GM06990 (cell line): ENCODE measurements at regions not wholly inside any gene's neighbourhood (a gene's known extent, or its start where the extent isn't known, plus 50 kb on each side); places are given as distances from the start of the nearest gene placed in this dataset.

Experiments
- DNase-seq: peaks from one replicate; pipeline ENCODE4 v3.0.0-alpha.2; 2011; ENCODE audit not compliant: insufficient read length; ENCODE audit errors: extremely low read depth
- H3K27me3 ChIP-seq: replicated peaks from 2 replicates; pipeline ENCODE4 v1.6.0; 2011; ENCODE audit warnings: low read length; ENCODE audit not compliant: control insufficient read depth, insufficient read depth
- H3K36me3 ChIP-seq: 2 replicates; pipeline ENCODE4 v1.5.1; 2011; ENCODE audit warnings: low read length; ENCODE audit not compliant: control insufficient read depth, insufficient read depth
- H3K4me3 ChIP-seq: replicated peaks from 2 replicates; pipeline ENCODE4 v1.5.1; 2011; ENCODE audit warnings: low read depth, mild to moderate bottlenecking, control low read depth, low read length
- TF ChIP-seq, protein P1 (sequence below): IDR thresholded peaks from 2 replicates; pipeline ENCODE4 v1.5.1; 2011; ENCODE audit warnings: low read length, control low read depth, mild to moderate bottlenecking, inconsistent platforms; ENCODE audit not compliant: insufficient read depth, poor library complexity, severe bottlenecking

DNA sequence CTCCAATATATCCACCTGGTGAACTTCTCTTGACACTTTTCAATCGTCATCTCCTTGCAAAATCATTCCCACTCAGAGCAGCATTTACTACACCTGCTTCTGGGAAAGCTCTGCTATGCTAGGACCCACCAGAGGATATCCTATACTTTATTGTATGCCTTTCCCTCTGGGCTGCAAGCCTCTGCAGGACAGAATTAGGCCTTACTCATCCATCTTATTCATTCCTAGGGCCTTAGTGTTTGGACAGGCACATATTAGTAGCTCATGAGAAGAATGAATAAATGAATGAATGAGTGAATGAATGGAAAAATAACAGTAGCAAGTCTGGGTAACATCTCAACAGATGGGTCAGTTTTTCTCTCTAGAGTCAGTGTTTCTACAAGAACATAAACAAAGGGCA lies 216.1 kb downstream of the MAFB start:
- H3K4me3 ChIP-seq, result no peak overlapping the region
- H3K27me3 ChIP-seq, result no peaks in the 10 kb centered on the region
- no peaks in the 10 kb centered on the region for H3K36me3 ChIP-seq
- DNase-seq, result no peak
- TF ChIP-seq, protein P1, sequence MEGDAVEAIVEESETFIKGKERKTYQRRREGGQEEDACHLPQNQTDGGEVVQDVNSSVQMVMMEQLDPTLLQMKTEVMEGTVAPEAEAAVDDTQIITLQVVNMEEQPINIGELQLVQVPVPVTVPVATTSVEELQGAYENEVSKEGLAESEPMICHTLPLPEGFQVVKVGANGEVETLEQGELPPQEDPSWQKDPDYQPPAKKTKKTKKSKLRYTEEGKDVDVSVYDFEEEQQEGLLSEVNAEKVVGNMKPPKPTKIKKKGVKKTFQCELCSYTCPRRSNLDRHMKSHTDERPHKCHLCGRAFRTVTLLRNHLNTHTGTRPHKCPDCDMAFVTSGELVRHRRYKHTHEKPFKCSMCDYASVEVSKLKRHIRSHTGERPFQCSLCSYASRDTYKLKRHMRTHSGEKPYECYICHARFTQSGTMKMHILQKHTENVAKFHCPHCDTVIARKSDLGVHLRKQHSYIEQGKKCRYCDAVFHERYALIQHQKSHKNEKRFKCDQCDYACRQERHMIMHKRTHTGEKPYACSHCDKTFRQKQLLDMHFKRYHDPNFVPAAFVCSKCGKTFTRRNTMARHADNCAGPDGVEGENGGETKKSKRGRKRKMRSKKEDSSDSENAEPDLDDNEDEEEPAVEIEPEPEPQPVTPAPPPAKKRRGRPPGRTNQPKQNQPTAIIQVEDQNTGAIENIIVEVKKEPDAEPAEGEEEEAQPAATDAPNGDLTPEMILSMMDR, result no peak

DNA sequence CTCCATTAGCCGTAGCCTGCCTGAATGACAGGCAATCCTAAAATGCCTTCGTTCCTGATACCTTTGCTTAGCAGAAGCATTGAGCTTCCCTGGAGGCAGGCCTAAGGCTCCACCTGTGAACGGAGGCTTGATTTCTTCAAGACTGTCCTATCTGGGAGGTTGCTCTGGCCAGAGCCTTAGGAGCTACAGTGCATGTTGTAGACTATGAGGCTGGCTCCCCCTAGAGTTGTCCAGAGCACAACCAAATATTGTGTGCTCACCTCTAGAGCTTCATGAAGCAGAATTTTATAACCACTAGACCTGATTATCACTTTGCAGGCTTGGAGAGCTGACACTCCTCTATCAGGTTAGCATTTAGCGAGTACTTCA lies 217.8 kb downstream of the MAFB start:
- no peak for DNase-seq
- TF ChIP-seq, protein P1, result peak; percentile 17
- H3K4me3 ChIP-seq, result no peak overlapping the region
- no peaks in the 10 kb centered on the region for H3K36me3 ChIP-seq
- H3K27me3 ChIP-seq, result no peaks in the 10 kb centered on the region

- TF ChIP-seq, protein P1, result no peak
- Histone ChIP-seq H3K27me3 (no peaks in the 10 kb centered on the region), H3K4me3 (no peak overlapping the region), H3K36me3 (no peaks in the 10 kb centered on the region)
- peak; percentile 7 for DNase-seq
Observed at GRCh38 chr20:40470445-40471260, 218.4 kb downstream of the MAFB start.

DNA sequence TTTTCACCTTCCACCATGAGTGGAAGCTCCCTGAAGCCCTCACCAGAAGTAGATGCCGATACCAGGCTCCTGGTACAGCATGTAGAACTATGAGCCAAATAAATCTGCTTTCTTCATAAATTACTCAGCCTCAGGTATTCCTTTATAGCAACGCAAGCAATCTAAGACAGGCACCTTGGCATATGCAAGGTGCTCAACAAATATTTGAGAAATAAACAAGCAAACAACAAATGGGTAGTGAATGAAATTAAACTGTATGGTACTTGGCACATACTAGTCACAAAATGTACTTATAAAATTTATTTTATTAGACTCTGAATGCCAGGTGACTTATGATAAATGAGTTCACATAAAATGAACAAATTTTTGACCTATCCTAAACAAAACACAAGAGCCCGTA lies 220.3 kb downstream of the MAFB start:
- no peak for DNase-seq
- H3K36me3 ChIP-seq, result no peaks in the 10 kb centered on the region
- no peak overlapping the region for H3K4me3 ChIP-seq
- H3K27me3 ChIP-seq, result no peaks in the 10 kb centered on the region
- TF ChIP-seq, protein P1, result no peak

DNA sequence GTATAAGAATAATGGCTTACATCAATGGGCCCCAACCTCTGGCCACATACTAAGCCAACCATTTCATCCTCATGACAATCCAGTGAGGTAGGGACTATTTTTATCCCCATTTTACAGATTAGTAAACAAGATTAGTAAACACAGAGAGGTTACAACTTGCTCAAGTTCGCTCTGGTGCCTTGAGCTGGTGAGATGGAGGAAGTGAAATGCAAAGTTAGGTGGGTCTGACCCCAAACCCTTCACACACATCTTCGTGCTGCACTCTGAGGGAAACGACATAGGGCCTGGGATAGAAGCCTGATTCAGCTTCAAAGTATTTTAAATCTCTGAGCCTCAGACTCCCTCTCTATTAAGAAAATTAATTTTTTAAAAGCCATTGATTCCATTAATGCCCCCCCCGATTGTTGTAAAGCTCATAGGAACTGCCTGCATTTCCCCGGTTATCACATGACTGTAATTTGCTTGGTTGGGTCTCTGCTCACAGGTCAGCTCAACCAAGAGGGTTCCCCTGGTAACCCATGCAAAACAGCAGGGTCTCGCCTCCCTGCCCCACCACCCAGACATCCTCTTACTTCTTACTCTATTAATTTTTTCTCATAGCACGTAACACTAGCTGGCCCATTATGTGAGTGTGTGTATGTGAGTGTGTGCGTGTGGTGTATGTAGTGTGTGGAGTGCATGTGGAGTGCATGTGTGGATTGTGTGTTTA lies 221.2 kb downstream of the MAFB start:
- Histone ChIP-seq H3K27me3 (no peaks in the 10 kb centered on the region; the same call in 1 of the 2 replicates), H3K4me3 (no peak overlapping the region), H3K36me3 (no peaks in the 10 kb centered on the region)
- no peak for DNase-seq
- TF ChIP-seq, protein P1, result no peak
